ENCODE measurements at regions not wholly inside any gene's neighbourhood (a gene's known extent, or its start where the extent isn't known, plus 50 kb on each side); places are given as distances from the start of the nearest gene placed in this dataset.

GRCh38 chr7:152591976-152592375, 84.0 kb downstream of the XRCC2 start:
- TF ChIP-seq CTCF (IDR thresholded peaks at IDR 0.05) = no peak
- TF ChIP-seq POLR2A (IDR thresholded peaks at IDR 0.05) = no peak
